ENCODE measurements at regions not wholly inside any gene's neighbourhood (a gene's known extent, or its start where the extent isn't known, plus 50 kb on each side); places are given as distances from the start of the nearest gene placed in this dataset.

DNA sequence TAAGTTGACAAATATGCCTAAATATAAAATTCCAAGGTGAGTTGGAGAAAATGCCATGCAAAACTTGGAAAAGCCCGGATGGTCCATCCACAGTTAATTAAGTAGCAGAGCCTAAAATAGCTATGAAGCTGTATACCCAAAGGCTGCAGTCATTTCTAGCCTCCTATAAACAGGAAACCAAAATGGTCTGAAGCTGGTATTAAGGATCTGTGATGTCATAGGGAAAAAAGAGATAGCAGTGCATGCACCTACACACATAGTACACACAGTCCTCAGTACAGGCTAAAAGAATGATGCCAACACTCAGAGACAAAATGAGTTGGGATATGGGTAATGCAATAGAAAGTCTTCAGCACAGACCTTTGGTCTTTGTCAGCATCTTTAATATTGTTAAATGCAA, 736.9 kb downstream of the EFNB2 start:
- no peaks in the 10 kb centered on the region for H3K27me3 Mint-ChIP-seq (ENCODE audit: low read depth)
- H3K9me3 Mint-ChIP-seq (ENCODE audit: insufficient read depth), result no peaks in the 10 kb centered on the region
- CTCF ChIA-PET, result no interaction called here
- DNase-seq (no peak), ATAC-seq (no peak)
- no peaks in the 10 kb centered on the region for H3K36me3 Mint-ChIP-seq (ENCODE audit: low read depth)
- H3K27ac Mint-ChIP-seq, result no peak overlapping the region
- no peak overlapping the region for H3K4me3 Mint-ChIP-seq
- H3K4me1 Mint-ChIP-seq (ENCODE audit: low read depth), result no peaks in the 10 kb centered on the region
- POLR2A ChIA-PET, result no interaction called here

DNA sequence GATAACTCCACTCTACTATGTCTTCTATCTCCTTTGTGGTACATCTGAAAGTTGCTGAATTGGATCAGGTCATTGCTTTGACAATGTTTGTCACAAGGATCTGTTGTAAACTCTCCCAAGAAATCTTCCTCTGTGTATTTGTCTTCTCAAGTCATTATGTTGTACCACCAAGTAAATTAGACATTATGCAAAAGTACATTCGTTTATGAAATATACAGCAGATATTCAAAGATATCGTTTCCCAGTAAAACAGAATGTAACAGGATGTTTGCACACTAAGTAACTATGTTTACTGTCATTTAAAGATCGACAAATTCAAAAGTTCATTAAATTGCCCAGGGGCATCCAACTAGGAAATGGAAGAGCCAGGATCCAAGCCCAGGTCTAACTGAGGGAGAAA, 739.4 kb downstream of the EFNB2 start:
- POLR2A ChIA-PET, result no interaction called here
- ATAC-seq (no peak), DNase-seq (no peak)
- Mint-ChIP-seq H3K4me1 (ENCODE audit: low read depth) (no peaks in the 10 kb centered on the region), H3K4me3 (no peak overlapping the region), H3K27me3 (ENCODE audit: low read depth) (no peaks in the 10 kb centered on the region), H3K27ac (no peak overlapping the region), H3K36me3 (ENCODE audit: low read depth) (no peaks in the 10 kb centered on the region), H3K9me3 (ENCODE audit: insufficient read depth) (no peaks in the 10 kb centered on the region)
- CTCF ChIA-PET, result no interaction called here

DNA sequence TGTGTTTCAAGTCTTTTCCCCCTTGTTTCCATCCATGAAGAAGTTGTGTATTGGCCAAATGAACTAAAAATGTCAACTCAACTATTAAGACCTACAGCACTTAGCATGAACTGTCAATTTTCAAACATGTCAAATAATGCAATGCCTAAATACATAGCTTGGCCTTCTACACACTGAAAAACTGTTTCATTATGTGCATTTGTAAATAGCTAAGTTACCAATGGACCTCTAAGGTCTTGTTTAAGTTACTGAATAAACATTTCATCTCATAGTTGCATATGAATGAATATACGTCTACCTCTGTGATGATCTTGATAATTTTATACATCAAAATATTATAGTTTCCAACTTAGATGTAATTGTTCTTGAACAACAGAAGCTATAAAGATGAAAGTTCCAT, 744.5 kb downstream of the EFNB2 start:
- no peaks in the 10 kb centered on the region for H3K36me3 Mint-ChIP-seq (ENCODE audit: low read depth)
- DNase-seq (no peak), ATAC-seq (no peak)
- no peaks in the 10 kb centered on the region for H3K27me3 Mint-ChIP-seq (ENCODE audit: low read depth)
- no peak overlapping the region for H3K27ac Mint-ChIP-seq
- no peaks in the 10 kb centered on the region for H3K4me1 Mint-ChIP-seq (ENCODE audit: low read depth)
- POLR2A ChIA-PET, result no interaction called here
- no peaks in the 10 kb centered on the region for H3K9me3 Mint-ChIP-seq (ENCODE audit: insufficient read depth)
- no peak overlapping the region for H3K4me3 Mint-ChIP-seq
- CTCF ChIA-PET, result no interaction called here

DNA sequence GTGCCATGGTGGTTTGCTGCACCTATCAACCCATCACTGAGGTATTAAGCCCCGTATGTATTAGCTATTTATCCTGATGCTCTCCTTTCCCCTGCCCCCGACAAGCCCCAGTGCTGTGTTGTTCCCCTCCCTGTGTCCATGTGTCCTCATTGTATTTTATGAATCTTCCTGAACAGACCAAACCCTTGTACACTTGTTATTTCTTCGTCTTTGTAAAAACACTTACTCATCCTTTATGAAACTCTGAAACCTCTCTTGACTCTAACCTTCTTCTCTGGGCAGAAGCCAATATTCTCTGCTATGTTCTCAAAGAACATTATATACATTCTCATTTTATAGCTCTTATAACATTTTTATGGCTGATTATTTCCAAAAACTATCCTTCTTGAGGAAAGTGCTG, 746.9 kb downstream of the EFNB2 start:
- CTCF ChIA-PET, result no interaction called here

DNA sequence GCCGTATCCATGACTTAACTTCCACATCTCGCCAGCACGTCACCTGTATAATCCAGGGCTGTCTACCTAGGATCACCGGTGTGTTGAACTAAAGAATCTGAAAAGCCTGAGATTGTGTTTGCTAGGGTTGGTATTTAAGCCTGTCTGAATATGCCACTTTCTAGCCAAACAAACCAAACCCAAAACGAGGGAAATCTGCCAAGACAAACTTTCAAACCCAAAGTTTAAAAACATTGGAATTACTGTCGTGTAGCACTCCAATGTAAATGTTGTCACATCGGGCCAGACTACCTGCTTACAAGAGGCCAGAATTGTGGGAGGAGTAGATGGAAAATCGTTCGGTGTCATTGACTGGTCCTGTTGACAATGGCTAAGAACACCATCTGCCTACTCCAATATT, 747.8 kb downstream of the EFNB2 start:
- POLR2A ChIA-PET, result no interaction called here
- no peaks in the 10 kb centered on the region for H3K4me1 Mint-ChIP-seq (ENCODE audit: low read depth)
- H3K27ac Mint-ChIP-seq, result no peak overlapping the region
- CTCF ChIA-PET, result no interaction called here
- no peak for ATAC-seq
- H3K27me3 Mint-ChIP-seq (ENCODE audit: low read depth), result no peaks in the 10 kb centered on the region
- DNase-seq, result no peak
- H3K9me3 Mint-ChIP-seq (ENCODE audit: insufficient read depth), result no peaks in the 10 kb centered on the region
- no peaks in the 10 kb centered on the region for H3K36me3 Mint-ChIP-seq (ENCODE audit: low read depth)
- no peak overlapping the region for H3K4me3 Mint-ChIP-seq

More for the DNA sequence above, 746.9 kb downstream of the EFNB2 start:
- POLR2A ChIA-PET, result no interaction called here
- DNase-seq (no peak), ATAC-seq (no peak)
- no peaks in the 10 kb centered on the region for H3K36me3 Mint-ChIP-seq (ENCODE audit: low read depth)
- H3K4me3 Mint-ChIP-seq, result no peak overlapping the region
- H3K9me3 Mint-ChIP-seq (ENCODE audit: insufficient read depth), result no peaks in the 10 kb centered on the region
- H3K4me1 Mint-ChIP-seq (ENCODE audit: low read depth), result no peaks in the 10 kb centered on the region
- H3K27ac Mint-ChIP-seq, result no peak overlapping the region
- H3K27me3 Mint-ChIP-seq (ENCODE audit: low read depth), result no peaks in the 10 kb centered on the region

DNA sequence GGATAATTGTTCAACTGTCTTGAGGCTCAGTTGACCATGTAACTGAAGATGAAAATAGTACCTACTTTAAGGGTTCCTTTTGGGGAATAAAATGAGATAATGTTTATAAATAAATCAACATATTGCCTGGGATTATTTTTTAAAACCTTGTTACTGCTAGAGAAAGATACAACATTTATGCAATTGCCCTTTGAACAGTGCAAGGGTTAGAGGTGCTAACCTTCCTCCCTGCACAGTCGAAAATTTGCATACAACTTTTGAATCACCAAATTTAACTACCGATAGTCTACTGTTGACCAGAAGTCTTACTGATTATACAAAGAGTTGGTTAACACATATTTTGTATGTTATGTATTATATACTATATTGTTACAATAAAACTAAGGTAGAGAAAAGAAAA, 750.0 kb downstream of the EFNB2 start:
- Mint-ChIP-seq H3K36me3 (ENCODE audit: low read depth) (no peaks in the 10 kb centered on the region), H3K4me1 (ENCODE audit: low read depth) (no peaks in the 10 kb centered on the region), H3K4me3 (no peak overlapping the region), H3K27me3 (ENCODE audit: low read depth) (no peaks in the 10 kb centered on the region), H3K9me3 (ENCODE audit: insufficient read depth) (no peaks in the 10 kb centered on the region), H3K27ac (no peak overlapping the region)
- ChIA-PET CTCF (no interaction called here), POLR2A (no interaction called here)
- DNase-seq, result no peak
- no peak for ATAC-seq

DNA sequence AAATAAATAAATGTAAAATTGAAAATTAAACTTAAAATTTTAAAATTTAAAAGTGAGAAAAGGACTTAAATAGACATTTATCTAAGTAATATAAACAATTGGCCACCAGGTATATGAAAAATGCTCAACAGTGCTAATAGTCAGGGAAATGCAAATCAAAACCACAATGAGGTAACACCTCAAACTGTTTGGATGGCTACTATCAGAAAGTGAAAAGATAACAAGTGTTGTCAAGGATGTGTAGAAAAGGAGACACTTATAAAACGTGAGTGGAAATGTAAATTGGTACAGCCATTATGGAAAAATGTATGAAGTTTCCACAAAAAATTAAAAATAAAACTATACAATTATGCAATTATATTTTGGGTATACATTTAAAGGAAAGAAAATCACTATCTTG, 752.2 kb downstream of the EFNB2 start:
- ATAC-seq (no peak), DNase-seq (no peak)
- Mint-ChIP-seq H3K36me3 (ENCODE audit: low read depth) (no peaks in the 10 kb centered on the region), H3K27me3 (ENCODE audit: low read depth) (no peaks in the 10 kb centered on the region), H3K9me3 (ENCODE audit: insufficient read depth) (no peaks in the 10 kb centered on the region), H3K4me3 (no peak overlapping the region), H3K4me1 (ENCODE audit: low read depth) (no peaks in the 10 kb centered on the region), H3K27ac (no peak overlapping the region)
- CTCF ChIA-PET, result no interaction called here
- POLR2A ChIA-PET, result no interaction called here

DNA sequence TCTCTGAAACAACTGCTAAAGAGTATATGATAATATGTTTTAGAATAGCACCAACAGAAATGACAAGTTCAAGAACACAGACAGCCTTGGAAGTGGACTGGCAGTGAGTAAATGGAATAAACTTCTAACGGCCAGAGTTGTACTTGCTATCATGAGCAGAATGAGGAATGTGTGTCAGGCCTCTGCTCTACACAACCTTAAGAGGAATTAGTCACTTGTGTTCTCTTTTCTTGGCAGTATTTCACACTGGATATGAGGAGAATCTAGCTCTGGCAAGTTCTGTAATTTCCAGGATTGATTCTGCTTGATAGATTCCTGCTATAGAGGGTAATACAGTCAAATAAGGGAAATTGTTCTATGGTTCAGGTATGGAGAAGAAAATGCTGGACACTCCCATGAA, 757.3 kb downstream of the EFNB2 start:
- ChIA-PET POLR2A (no interaction called here), CTCF (no interaction called here)
- Mint-ChIP-seq H3K36me3 (ENCODE audit: low read depth) (no peaks in the 10 kb centered on the region), H3K27me3 (ENCODE audit: low read depth) (no peaks in the 10 kb centered on the region), H3K27ac (no peak overlapping the region), H3K4me3 (no peak overlapping the region), H3K9me3 (ENCODE audit: insufficient read depth) (no peaks in the 10 kb centered on the region), H3K4me1 (ENCODE audit: low read depth) (no peaks in the 10 kb centered on the region)
- DNase-seq, result no peak
- no peak for ATAC-seq

DNA sequence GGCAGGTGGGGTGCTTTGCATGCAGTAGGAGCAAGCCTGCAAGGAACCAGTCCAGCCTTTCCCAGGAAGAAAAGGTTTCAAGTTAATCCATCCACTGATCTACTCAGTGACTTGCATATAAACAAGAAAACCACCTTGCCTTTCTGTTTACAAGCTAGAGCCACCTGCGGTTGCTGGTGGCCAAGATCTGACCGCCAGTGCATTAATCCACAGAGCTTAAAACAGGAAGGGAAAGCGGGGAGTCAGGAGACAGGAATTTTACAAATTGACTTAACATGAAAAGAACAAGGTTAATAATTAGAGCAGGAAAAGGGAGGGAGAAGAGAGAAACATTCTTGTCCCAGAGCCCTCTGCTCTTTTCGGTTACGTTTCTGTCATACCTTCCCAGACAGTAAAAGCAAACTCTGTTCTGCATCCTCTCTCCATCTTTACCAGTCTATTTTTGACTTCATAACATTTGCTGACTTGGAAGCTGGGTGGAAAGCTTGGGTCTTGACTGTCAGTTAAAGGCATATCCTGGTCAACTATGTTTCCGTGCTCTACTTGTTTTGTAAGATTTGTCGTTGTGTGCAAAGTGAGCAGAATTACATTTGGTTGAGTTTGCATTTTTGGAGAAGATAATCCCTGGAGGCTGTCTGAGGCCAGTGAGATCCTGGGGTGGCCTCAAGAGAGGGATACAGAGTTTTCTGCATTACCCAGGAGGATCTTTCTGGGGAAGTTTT, 760.6 kb downstream of the EFNB2 start:
- H3K4me3 Mint-ChIP-seq, result no peak overlapping the region
- no peaks in the 10 kb centered on the region for H3K4me1 Mint-ChIP-seq (ENCODE audit: low read depth)
- ChIA-PET CTCF (no interaction called here), POLR2A (no interaction called here)
- H3K36me3 Mint-ChIP-seq (ENCODE audit: low read depth), result no peaks in the 10 kb centered on the region
- H3K27ac Mint-ChIP-seq, result no peak overlapping the region
- DNase-seq (no peak), ATAC-seq (no peak)
- H3K27me3 Mint-ChIP-seq (ENCODE audit: low read depth), result no peaks in the 10 kb centered on the region
- H3K9me3 Mint-ChIP-seq (ENCODE audit: insufficient read depth), result no peaks in the 10 kb centered on the region

DNA sequence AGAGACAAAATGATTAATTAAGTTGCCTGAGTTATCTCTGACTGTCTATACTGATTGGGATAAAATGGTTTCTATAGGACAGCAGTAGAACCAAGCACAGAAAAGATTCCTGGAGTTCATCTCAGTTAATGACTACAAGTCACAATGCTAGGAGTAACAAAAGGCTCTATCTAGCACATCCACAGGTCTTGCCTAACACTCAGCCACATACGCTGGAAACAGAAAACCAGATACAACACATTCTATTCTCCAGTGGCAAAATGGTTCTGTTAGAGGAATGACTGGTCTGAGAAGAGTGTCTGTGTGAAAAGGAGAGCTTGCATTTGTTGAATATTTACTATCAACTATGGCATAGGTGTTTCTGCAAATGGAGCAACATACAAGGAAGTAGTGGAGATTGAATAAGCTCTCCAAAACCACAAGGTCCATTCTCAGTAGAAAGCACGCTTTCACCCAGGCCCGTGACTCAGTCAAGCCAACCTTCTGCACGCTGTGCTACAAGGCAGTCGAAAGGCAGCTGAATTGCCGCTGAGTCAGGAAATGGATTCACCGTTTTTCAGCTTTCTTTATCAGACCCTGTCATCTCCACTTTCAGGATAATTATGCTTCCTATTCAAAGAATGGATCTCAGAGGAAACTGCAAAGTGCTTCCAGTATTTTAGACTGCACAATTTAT, 761.5 kb downstream of the EFNB2 start:
- no peaks in the 10 kb centered on the region for H3K4me1 Mint-ChIP-seq (ENCODE audit: low read depth)
- ChIA-PET POLR2A (no interaction called here), CTCF (no interaction called here)
- H3K27me3 Mint-ChIP-seq (ENCODE audit: low read depth), result no peaks in the 10 kb centered on the region
- ATAC-seq (no peak), DNase-seq (no peak)
- H3K27ac Mint-ChIP-seq, result no peak overlapping the region
- no peaks in the 10 kb centered on the region for H3K9me3 Mint-ChIP-seq (ENCODE audit: insufficient read depth)
- no peaks in the 10 kb centered on the region for H3K36me3 Mint-ChIP-seq (ENCODE audit: low read depth)
- no peak overlapping the region for H3K4me3 Mint-ChIP-seq

DNA sequence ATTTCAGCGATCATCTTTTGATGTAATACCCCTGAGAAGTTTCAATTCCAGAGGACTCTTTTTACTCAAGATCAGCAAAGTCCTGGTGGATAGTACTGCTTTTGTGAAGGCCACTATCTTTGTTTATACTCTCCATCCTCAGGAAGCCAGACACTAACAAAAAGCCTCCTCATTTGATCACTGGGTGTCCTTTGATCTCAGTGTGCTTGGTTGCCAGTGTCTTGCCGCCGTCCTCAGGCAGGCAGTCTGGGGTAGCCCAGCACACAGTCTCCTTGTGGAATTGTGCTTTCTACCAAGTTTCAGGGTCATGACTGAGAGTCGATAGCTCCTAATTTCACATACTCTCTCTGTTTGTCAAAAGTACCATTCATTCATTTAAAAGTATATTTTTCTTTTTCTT, 762.2 kb downstream of the EFNB2 start:
- DNase-seq, result no peak
- Mint-ChIP-seq H3K9me3 (ENCODE audit: insufficient read depth) (no peaks in the 10 kb centered on the region), H3K4me3 (no peak overlapping the region), H3K36me3 (ENCODE audit: low read depth) (no peaks in the 10 kb centered on the region), H3K27me3 (ENCODE audit: low read depth) (no peaks in the 10 kb centered on the region), H3K27ac (no peak overlapping the region), H3K4me1 (ENCODE audit: low read depth) (no peaks in the 10 kb centered on the region)
- ATAC-seq, result no peak
- ChIA-PET CTCF (no interaction called here), POLR2A (no interaction called here)

DNA sequence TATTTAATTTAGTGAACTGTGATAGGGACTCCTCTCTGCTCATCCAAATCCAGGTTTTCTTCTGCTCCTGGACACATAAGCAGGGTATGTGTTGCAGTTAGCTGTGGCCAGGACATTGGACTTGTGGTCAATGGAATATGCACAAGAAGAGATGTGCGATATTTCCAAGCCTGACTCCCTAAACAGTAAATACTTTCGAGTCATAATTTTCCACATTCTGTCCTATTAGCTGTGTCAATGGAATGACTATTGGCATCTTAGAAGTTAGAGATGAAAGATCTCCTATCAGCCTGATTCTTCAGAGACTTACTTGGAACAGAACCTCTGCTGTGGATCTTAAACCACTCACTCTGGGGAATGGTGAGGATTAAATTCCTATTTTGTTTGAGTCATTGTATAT, 771.0 kb downstream of the EFNB2 start:
- no peak for DNase-seq
- H3K27me3 Mint-ChIP-seq (ENCODE audit: low read depth), result no peaks in the 10 kb centered on the region
- no peak overlapping the region for H3K4me3 Mint-ChIP-seq
- H3K9me3 Mint-ChIP-seq (ENCODE audit: insufficient read depth), result no peaks in the 10 kb centered on the region
- H3K27ac Mint-ChIP-seq, result no peak overlapping the region
- H3K4me1 Mint-ChIP-seq (ENCODE audit: low read depth), result no peaks in the 10 kb centered on the region
- POLR2A ChIA-PET, result no interaction called here
- no peak for ATAC-seq
- no peaks in the 10 kb centered on the region for H3K36me3 Mint-ChIP-seq (ENCODE audit: low read depth)
- CTCF ChIA-PET, result no interaction called here

DNA sequence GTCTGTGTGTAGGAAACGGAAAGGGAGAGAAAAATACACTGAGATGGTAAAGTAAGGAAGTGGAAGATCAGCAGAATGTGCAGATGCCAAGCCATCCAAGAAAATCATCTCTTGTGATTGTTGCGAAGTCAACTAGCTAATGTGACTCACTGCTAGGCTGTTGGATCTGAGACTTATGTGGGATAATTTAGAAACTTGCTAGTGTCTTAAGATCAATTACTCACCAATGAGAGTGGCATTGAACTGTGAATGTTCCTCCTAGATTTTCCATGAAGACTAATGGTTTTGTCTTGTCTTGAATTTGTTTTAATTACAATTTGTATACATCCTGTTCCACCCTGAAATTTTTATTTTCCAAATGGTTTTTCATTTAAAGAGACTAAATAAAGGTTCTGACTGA, 771.6 kb downstream of the EFNB2 start:
- no peaks in the 10 kb centered on the region for H3K9me3 Mint-ChIP-seq (ENCODE audit: insufficient read depth)
- H3K27me3 Mint-ChIP-seq (ENCODE audit: low read depth), result no peaks in the 10 kb centered on the region
- ATAC-seq (no peak), DNase-seq (no peak)
- H3K27ac Mint-ChIP-seq, result no peak overlapping the region
- H3K4me1 Mint-ChIP-seq (ENCODE audit: low read depth), result no peaks in the 10 kb centered on the region
- no peak overlapping the region for H3K4me3 Mint-ChIP-seq
- ChIA-PET CTCF (no interaction called here), POLR2A (no interaction called here)
- no peaks in the 10 kb centered on the region for H3K36me3 Mint-ChIP-seq (ENCODE audit: low read depth)
